ENCODE measurements at regions not wholly inside any gene's neighbourhood (a gene's known extent, or its start where the extent isn't known, plus 50 kb on each side); places are given as distances from the start of the nearest gene placed in this dataset.

DNA sequence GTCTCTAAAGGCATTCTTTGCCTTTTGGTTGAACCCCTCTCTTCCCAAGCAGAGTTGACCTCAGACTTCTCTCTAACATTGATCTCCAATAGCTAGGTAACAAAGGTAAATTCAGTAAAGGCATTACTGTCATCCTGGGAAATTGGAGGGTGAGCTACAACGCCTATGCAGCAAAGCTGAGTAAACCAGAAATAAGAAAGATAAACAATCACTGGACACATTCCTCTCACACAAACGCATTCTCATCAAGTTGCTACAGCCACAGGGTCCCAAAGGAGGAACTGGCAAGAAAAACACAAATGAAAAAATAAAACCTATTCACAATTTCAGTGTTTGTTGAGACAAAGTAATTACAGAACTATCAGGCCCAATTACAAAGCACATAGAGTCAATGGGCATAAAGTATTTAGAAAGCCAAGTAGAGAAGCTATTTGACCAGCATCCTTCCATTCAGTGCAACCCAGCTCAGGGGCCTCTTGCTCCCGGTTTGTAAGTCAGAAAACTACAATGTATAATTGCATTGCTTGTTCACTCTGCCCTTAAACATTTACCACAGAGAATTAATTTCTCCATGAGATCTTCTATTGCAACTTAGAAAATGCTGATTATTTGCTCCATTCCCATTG is 967.7 kb downstream of the PCDH7 start:
- no peak for TF ChIP-seq ZNF8 (CRISPR knock-in tag; IDR thresholded peaks at IDR 0.05)
- no peak for TF ChIP-seq ISL1 (CRISPR knock-in tag; IDR thresholded peaks at IDR 0.05)
- no peak for TF ChIP-seq CSDC2 (CRISPR knock-in tag; IDR thresholded peaks at IDR 0.05)
- no peak for TF ChIP-seq PATZ1 (CRISPR knock-in tag; IDR thresholded peaks at IDR 0.05; ENCODE audit: borderline replicate concordance)

Data from SK-N-SH treated with all-trans-retinoic acid at 6 μM for 48 hours (cell line).